PC-3 (cell line): ENCODE measurements at regions not wholly inside any gene's neighbourhood (a gene's known extent, or its start where the extent isn't known, plus 50 kb on each side); places are given as distances from the start of the nearest gene placed in this dataset.
A peak's percentile ranks its signal among the peaks of the same experiment; 100 is the strongest.
"Not testable (repeated sequence)": the region's sequence is repeated elsewhere in the genome, so short reads cannot be mapped to it uniquely, and the experiment has no call there.

ENCODE experiments used
- ATAC-seq: fragments of 200-7000 bp; cut with Tn5 transposase; 2 replicates; pipeline ENCODE4 v1.9.1; 2020; ENCODE audit warnings: mild to moderate bottlenecking, moderate library complexity
- BruUV-seq: library from RNA; stranded (reverse); fragments of 400-500 nt; replicated peaks from 2 replicates; lab custom pipeline; 2021; lab: Mats Ljungman, UMichigan
- CTCF ChIA-PET: fragments of 300-600 bp; sonication (Branson Sonifier 250); formaldehyde crosslinking; loops from one replicate; lab custom pipeline; 2022; ENCODE audit warnings: antibody characterized with exemption; lab: Charles Lee
- POLR2A ChIA-PET: fragments of 300-600 bp; sonication (Branson Sonifier 250); formaldehyde crosslinking; loops from one replicate; lab custom pipeline; 2022; ENCODE audit warnings: antibody characterized with exemption; ENCODE audit not compliant: unreplicated experiment; lab: Charles Lee
- DNase-seq: peaks from one replicate; pipeline ENCODE4 v3.0.0-alpha.2; 2015
- H2AFZ ChIP-seq: fragments of 300-600 bp; sonication (generic); 2 replicates; pipeline ENCODE4 v1.6.0; 2016; ENCODE audit warnings: antibody characterized with exemption, low read length
- H3F3A ChIP-seq: fragments of 300-600 bp; sonication (generic); one replicate; pipeline ENCODE4 v1.6.0; 2017; ENCODE audit warnings: antibody characterized with exemption, low read length, control low read depth, mild to moderate bottlenecking; ENCODE audit not compliant: unreplicated experiment
- H3K27ac ChIP-seq: fragments of 300-600 bp; sonication (generic); 2 replicates; pipeline ENCODE4 v1.5.1; 2016; ENCODE audit warnings: mild to moderate bottlenecking, low read length
- H3K27me3 ChIP-seq: fragments of 300-600 bp; sonication (generic); 2 replicates; pipeline ENCODE4 v1.6.1; 2016; ENCODE audit warnings: low read length, mixed read lengths
- H3K36me3 ChIP-seq: fragments of 300-600 bp; sonication (generic); 2 replicates; pipeline ENCODE4 v1.6.1; 2016; ENCODE audit warnings: low read depth, mixed run types, low read length, mixed read lengths
- H3K4me1 ChIP-seq: fragments of 300-600 bp; sonication (generic); 2 replicates; pipeline ENCODE4 v1.5.1; 2016; ENCODE audit warnings: low read length; ENCODE audit not compliant: insufficient read depth
- H3K4me2 ChIP-seq: fragments of 300-600 bp; sonication (generic); 2 replicates; pipeline ENCODE4 v1.6.0; 2016; ENCODE audit warnings: low read length
- H3K4me3 ChIP-seq: fragments of 300-600 bp; sonication (generic); 2 replicates; pipeline ENCODE4 v1.5.1; 2016; ENCODE audit warnings: mild to moderate bottlenecking, low read length, mixed read lengths
- H3K79me2 ChIP-seq: fragments of 300-600 bp; sonication (generic); 2 replicates; pipeline ENCODE4 v1.6.1; 2017; ENCODE audit warnings: low read length, mixed read lengths
- H3K9ac ChIP-seq: fragments of 300-600 bp; sonication (generic); 2 replicates; pipeline ENCODE4 v1.6.0; 2016; ENCODE audit warnings: mild to moderate bottlenecking, low read length
- H3K9me2 ChIP-seq: fragments of 300-600 bp; sonication (generic); replicated peaks from 2 replicates; pipeline ENCODE4 v1.6.1; 2016; ENCODE audit warnings: mixed run types, low read length, mixed read lengths
- H3K9me3 ChIP-seq: fragments of 300-600 bp; sonication (generic); 2 replicates; pipeline ENCODE4 v1.6.1; 2016; ENCODE audit warnings: low read length, mixed read lengths
- H4K20me1 ChIP-seq: fragments of 300-600 bp; sonication (generic); 2 replicates; pipeline ENCODE4 v1.6.1; 2016; ENCODE audit warnings: low read length, mixed read lengths
- CTCF ChIP-seq: fragments of 300-600 bp; sonication (generic); conservative IDR thresholded peaks from 2 replicates; pipeline ENCODE4 v1.5.1; 2017; ENCODE audit warnings: antibody characterized with exemption, low read depth, mild to moderate bottlenecking, low read length
- EZH2 ChIP-seq: fragments of 300-600 bp; sonication (generic); IDR thresholded peaks from one replicate; pipeline ENCODE4 v1.6.1; 2017; ENCODE audit warnings: antibody characterized with exemption, mild to moderate bottlenecking, low read length; ENCODE audit not compliant: unreplicated experiment
- EZH2phosphoT487 ChIP-seq: fragments of 300-600 bp; sonication (generic); IDR thresholded peaks from 2 replicates; pipeline ENCODE4 v1.6.1; 2018; ENCODE audit warnings: mild to moderate bottlenecking, antibody characterized with exemption, low read length, borderline replicate concordance
- intact Hi-C: fragments of 100-400 bp; cut with micrococcal nuclease; formaldehyde crosslinking; loops from 2 replicates; pipeline ENCODE4 v1.9.0; 2023

- no peaks in the 10 kb centered on the region for H4K20me1 ChIP-seq
- H3K79me2 ChIP-seq, result no peaks in the 10 kb centered on the region
- H3K9me3 ChIP-seq, result no peaks in the 10 kb centered on the region
- no peaks in the 10 kb centered on the region for H3K9me2 ChIP-seq
- H3K27ac ChIP-seq, result no peak overlapping the region
- H3K4me1 ChIP-seq, result no peaks in the 10 kb centered on the region
- no TSS peak for BruUV-seq
- ATAC-seq, result no peak
- H3K36me3 ChIP-seq, result no peaks in the 10 kb centered on the region
- H3K27me3 ChIP-seq, result no peaks in the 10 kb centered on the region
- H3K4me3 ChIP-seq, result no peak overlapping the region
- H2AFZ ChIP-seq, result no peak overlapping the region
- intact Hi-C loops, result no loop called here
- CTCF ChIA-PET, result no interaction called here
- no peak for DNase-seq
- no peaks in the 10 kb centered on the region for H3F3A ChIP-seq
- POLR2A ChIA-PET, result no interaction called here
- TF ChIP-seq EZH2phosphoT487 (no peak), EZH2 (no peak), CTCF (no peak)
- no peak overlapping the region for H3K9ac ChIP-seq
- H3K4me2 ChIP-seq, result no peak overlapping the region
These were observed 82.9 kb upstream of the SOX21 start for GRCh38 chr13:94795292-94795691.

- H3K36me3 ChIP-seq, H3K27me3 ChIP-seq, H3K4me3 ChIP-seq, H3K4me2 ChIP-seq, BruUV-seq, H3K9ac ChIP-seq, H4K20me1 ChIP-seq, H3K4me1 ChIP-seq, H3K9me3 ChIP-seq, CTCF ChIA-PET, POLR2A ChIA-PET, H3K9me2 ChIP-seq, H2AFZ ChIP-seq, H3F3A ChIP-seq, H3K79me2 ChIP-seq: not testable (repeated sequence)
- ATAC-seq, result peak; percentile 97
- intact Hi-C loops, result loop anchor here (10.0 kb wide), 2 partner anchors 169 to 369 kb away; no protein-coding TSS in a partner anchor
- H3K27ac ChIP-seq, result peak overlapping the region; percentile 18; the same call in 1 of the 2 replicates
- peak; percentile 47 for DNase-seq
These were observed 73.9 kb upstream of the SOX21 start for GRCh38 chr13:94786246-94786645.

- no peaks in the 10 kb centered on the region for H3K36me3 ChIP-seq
- H3F3A ChIP-seq, result no peaks in the 10 kb centered on the region
- no peak overlapping the region for H3K9ac ChIP-seq
- no peaks in the 10 kb centered on the region for H4K20me1 ChIP-seq
- no peaks in the 10 kb centered on the region for H3K79me2 ChIP-seq
- H3K4me1 ChIP-seq, result peaks cover 26% of the 10 kb centered on the region
- TF ChIP-seq EZH2, result no peak
- TF ChIP-seq CTCF, result no peak
- TF ChIP-seq EZH2phosphoT487, result no peak
- no peak overlapping the region for H3K27ac ChIP-seq
- no peak overlapping the region for H2AFZ ChIP-seq
- ChIA-PET CTCF (no interaction called here), POLR2A (no interaction called here)
- no peaks in the 10 kb centered on the region for H3K9me2 ChIP-seq
- BruUV-seq, result no TSS peak
- no peaks in the 10 kb centered on the region for H3K27me3 ChIP-seq
- H3K4me2 ChIP-seq, result no peak overlapping the region
- intact Hi-C loops, result loop anchor here (10.0 kb wide), 2 partner anchors 171 to 371 kb away; no protein-coding TSS in a partner anchor
- H3K4me3 ChIP-seq, result no peak overlapping the region
- DNase-seq (no peak), ATAC-seq (no peak)
- no peaks in the 10 kb centered on the region for H3K9me3 ChIP-seq
These were observed 71.7 kb upstream of the SOX21 start for GRCh38 chr13:94784066-94784465.
